ENCODE measurements at regions not wholly inside any gene's neighbourhood (a gene's known extent, or its start where the extent isn't known, plus 50 kb on each side); places are given as distances from the start of the nearest gene placed in this dataset.

DNA sequence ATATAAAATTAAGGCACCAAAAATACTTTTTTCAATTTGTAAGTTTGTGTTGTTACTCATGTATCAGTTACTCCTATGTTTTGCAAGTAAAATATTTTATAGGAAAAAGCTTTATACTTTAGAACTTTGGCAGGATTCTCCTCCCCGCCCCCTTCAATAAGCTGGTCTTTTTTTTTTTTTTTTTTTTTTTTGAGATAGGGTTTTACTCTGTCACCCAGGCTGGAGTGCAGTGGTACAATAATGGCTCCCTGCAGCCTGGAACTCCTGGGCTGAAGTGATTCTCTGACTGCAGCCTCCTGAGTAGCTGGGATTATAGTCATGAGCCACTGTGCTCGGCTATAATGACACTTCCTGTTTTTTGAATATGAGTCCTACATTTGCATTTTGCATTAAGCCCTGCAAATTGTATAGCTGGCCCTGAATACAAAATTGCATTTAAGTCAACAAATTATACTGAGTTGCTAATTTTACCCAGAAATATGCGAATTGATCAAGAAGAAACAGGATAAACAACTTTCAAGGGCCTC, 192.9 kb downstream of the PIK3R1 start:
- TF ChIP-seq EZH2 (IDR thresholded peaks at IDR 0.05) (no peak), EZH2phosphoT487 (IDR thresholded peaks at IDR 0.05) (no peak), CTCF (IDR thresholded peaks at IDR 0.05) (no peak)

Measured in neural progenitor cell (in vitro differentiated cells).